A673 (cell line): ENCODE measurements at regions not wholly inside any gene's neighbourhood (a gene's known extent, or its start where the extent isn't known, plus 50 kb on each side); places are given as distances from the start of the nearest gene placed in this dataset.

Source experiments
- BruUV-seq: library from RNA; stranded (reverse); fragments of 400-500 nt; replicated peaks from 2 replicates; lab custom pipeline; 2021; lab: Mats Ljungman, UMichigan
- CTCF ChIA-PET: fragments of 300-600 bp; sonication (Branson Sonifier 250); formaldehyde crosslinking; loops from one replicate; lab custom pipeline; 2022; ENCODE audit warnings: antibody characterized with exemption; lab: Charles Lee
- POLR2A ChIA-PET: fragments of 300-600 bp; sonication (Branson Sonifier 250); formaldehyde crosslinking; loops from one replicate; lab custom pipeline; 2022; ENCODE audit warnings: antibody characterized with exemption; ENCODE audit not compliant: low non-redundant PET; lab: Charles Lee
- DNase-seq: peaks from one replicate; pipeline ENCODE4 v3.0.0-alpha.2; 2015; ENCODE audit warnings: low spot score
- H3K27ac ChIP-seq: fragments of 200-600 bp; sonication (generic); 2 replicates; pipeline ENCODE4 v1.5.1; 2016; ENCODE audit warnings: mixed run types, low read depth, mild to moderate bottlenecking, mixed read lengths, antibody characterized with exemption, low read length; ENCODE audit not compliant: poor library complexity, severe bottlenecking
- H3K27me3 ChIP-seq: fragments of 200-600 bp; sonication (generic); replicated peaks from 2 replicates; pipeline ENCODE4 v1.6.1; 2017; ENCODE audit warnings: mixed run types, low read depth, mild to moderate bottlenecking, mixed read lengths, antibody characterized with exemption, low read length; ENCODE audit not compliant: insufficient read depth, poor library complexity
- H3K36me3 ChIP-seq: fragments of 200-600 bp; sonication (generic); 2 replicates; pipeline ENCODE4 v1.6.1; 2016; ENCODE audit warnings: mixed run types, mild to moderate bottlenecking, mixed read lengths, antibody characterized with exemption, low read length; ENCODE audit not compliant: insufficient read depth, poor library complexity, severe bottlenecking
- H3K4me1 ChIP-seq: fragments of 200-600 bp; sonication (generic); 2 replicates; pipeline ENCODE4 v1.6.1; 2017; ENCODE audit warnings: mixed run types, mild to moderate bottlenecking, mixed read lengths, antibody characterized with exemption, low read length; ENCODE audit not compliant: insufficient read depth, poor library complexity, severe bottlenecking
- H3K4me3 ChIP-seq: fragments of 200-600 bp; sonication (generic); 2 replicates; pipeline ENCODE4 v1.5.1; 2016; ENCODE audit warnings: low read depth, mixed run types, mild to moderate bottlenecking, mixed read lengths, low read length; ENCODE audit not compliant: poor library complexity, severe bottlenecking
- H3K9me3 ChIP-seq: fragments of 200-600 bp; sonication (generic); 2 replicates; pipeline ENCODE4 v1.6.1; 2016; ENCODE audit warnings: mixed run types, low read depth, mild to moderate bottlenecking, mixed read lengths, antibody characterized with exemption, low read length; ENCODE audit not compliant: poor library complexity, severe bottlenecking
- EZH2 ChIP-seq: fragments of 200-600 bp; sonication (generic); IDR thresholded peaks from 2 replicates; pipeline ENCODE4 v1.6.1; 2017; ENCODE audit warnings: borderline replicate concordance, low read depth, mild to moderate bottlenecking, mixed read lengths, antibody characterized with exemption, low read length; ENCODE audit not compliant: poor library complexity, severe bottlenecking
- intact Hi-C: fragments of 100-400 bp; cut with micrococcal nuclease; formaldehyde crosslinking; loops from one replicate; pipeline ENCODE4 v1.10.0; 2022; ENCODE audit not compliant: unreplicated experiment
- TF ChIP-seq, protein P1 (sequence below): fragments of 300-800, 200-600 bp; sonication (generic); conservative IDR thresholded peaks from 2 replicates; pipeline ENCODE4 v1.5.1; 2017; ENCODE audit warnings: low read depth, mild to moderate bottlenecking, antibody characterized with exemption, low read length, moderate library complexity, mixed read lengths

DNA sequence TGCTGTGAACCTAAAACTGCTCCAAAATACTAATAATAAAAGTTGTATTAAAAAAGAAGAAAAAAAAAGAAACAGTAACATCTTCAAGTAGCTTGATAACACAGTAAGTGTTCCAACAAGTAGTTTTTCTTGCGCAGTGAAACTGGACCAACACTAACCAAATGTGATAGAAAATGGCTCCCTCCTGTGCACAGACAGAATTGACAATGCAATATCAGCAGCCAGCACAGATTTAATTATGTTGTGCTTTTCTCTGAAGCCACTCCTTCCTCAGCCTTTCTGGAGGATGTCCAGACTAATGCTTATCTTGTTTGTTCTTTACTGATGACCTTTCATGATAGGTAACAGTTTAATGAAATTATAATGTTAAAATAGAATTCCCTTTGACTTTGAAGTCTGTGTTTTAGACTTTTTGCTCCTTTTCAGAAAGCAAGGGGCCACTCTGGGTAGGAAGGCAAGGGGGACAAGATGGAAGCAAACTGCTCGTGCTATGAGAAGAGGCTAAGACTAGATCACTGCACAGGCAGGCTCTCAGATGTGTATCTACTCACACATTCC lies 147.1 kb upstream of the RPL34 start:
- ChIA-PET CTCF (no interaction called here), POLR2A (no interaction called here)
- no peaks in the 10 kb centered on the region for H3K36me3 ChIP-seq
- H3K9me3 ChIP-seq: no peaks in the 10 kb centered on the region
- no TSS peak for BruUV-seq
- H3K27me3 ChIP-seq: no peaks in the 10 kb centered on the region
- intact Hi-C loops: loop anchor here (10.0 kb wide), 1 partner anchor 318 kb away; no protein-coding TSS in a partner anchor
- no peak for TF ChIP-seq EZH2
- TF ChIP-seq, protein P1, sequence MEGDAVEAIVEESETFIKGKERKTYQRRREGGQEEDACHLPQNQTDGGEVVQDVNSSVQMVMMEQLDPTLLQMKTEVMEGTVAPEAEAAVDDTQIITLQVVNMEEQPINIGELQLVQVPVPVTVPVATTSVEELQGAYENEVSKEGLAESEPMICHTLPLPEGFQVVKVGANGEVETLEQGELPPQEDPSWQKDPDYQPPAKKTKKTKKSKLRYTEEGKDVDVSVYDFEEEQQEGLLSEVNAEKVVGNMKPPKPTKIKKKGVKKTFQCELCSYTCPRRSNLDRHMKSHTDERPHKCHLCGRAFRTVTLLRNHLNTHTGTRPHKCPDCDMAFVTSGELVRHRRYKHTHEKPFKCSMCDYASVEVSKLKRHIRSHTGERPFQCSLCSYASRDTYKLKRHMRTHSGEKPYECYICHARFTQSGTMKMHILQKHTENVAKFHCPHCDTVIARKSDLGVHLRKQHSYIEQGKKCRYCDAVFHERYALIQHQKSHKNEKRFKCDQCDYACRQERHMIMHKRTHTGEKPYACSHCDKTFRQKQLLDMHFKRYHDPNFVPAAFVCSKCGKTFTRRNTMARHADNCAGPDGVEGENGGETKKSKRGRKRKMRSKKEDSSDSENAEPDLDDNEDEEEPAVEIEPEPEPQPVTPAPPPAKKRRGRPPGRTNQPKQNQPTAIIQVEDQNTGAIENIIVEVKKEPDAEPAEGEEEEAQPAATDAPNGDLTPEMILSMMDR: no peak
- H3K4me1 ChIP-seq: no peaks in the 10 kb centered on the region
- no peak for DNase-seq
- H3K4me3 ChIP-seq: no peak overlapping the region
- H3K27ac ChIP-seq: no peak overlapping the region

DNA sequence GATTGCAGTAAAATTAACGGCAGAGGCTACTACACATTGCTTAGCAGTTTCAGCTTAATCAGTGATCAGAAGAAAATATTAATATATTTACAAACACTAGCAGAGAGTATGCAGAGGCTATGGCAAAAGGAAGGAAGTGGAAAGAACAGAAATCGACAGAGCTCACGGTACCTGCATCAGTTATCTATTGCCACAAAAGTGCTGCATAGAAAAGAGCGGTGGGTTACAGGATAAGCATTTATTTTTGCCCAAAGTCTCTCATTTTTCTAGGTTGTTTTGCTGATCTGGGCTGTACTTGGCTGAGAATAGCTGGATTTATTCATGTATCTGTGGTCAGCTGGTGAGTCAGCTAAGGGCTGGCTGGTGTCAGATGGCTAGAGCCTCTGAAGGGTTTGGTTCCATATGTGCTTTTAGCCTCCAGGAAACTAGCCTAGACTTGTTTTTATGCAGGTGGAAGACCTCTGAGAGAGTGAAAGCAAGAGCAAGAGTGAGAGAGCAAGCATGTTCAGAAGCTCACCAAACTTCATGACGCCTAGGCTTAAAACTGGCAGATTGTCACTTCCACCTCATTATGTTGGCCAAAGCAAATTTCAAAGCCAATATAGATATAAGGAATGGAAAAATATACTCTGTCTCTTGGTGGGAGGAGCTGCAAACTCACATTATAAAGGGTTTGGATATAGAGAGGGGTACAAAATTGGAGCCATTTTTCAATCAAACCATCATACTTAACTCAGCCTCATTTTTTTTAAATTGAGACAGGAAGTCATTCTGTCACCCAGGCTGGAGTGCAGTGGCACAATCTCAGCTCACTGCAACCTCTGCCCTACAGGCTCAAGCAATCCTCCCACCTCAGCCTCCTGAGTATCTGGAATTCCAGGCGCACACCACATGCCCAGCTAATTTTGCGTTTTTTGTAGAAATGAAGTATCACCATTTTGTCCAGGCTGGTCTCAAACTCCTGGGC lies 153.2 kb upstream of the RPL34 start:
- no peak overlapping the region for H3K4me3 ChIP-seq
- H3K36me3 ChIP-seq: no peaks in the 10 kb centered on the region
- TF ChIP-seq, protein P1: no peak
- no peak for TF ChIP-seq EZH2
- no peak for DNase-seq
- H3K27me3 ChIP-seq: no peaks in the 10 kb centered on the region
- no peak overlapping the region for H3K27ac ChIP-seq
- POLR2A ChIA-PET: interaction anchor here (0.6 kb wide), 1 partner anchor 39 kb away, joined by 3 read pairs; no protein-coding TSS in a partner anchor
- no TSS peak for BruUV-seq
- peaks cover 6% of the 10 kb centered on the region for H3K4me1 ChIP-seq
- intact Hi-C loops: no loop called here
- CTCF ChIA-PET: no interaction called here
- no peaks in the 10 kb centered on the region for H3K9me3 ChIP-seq

DNA sequence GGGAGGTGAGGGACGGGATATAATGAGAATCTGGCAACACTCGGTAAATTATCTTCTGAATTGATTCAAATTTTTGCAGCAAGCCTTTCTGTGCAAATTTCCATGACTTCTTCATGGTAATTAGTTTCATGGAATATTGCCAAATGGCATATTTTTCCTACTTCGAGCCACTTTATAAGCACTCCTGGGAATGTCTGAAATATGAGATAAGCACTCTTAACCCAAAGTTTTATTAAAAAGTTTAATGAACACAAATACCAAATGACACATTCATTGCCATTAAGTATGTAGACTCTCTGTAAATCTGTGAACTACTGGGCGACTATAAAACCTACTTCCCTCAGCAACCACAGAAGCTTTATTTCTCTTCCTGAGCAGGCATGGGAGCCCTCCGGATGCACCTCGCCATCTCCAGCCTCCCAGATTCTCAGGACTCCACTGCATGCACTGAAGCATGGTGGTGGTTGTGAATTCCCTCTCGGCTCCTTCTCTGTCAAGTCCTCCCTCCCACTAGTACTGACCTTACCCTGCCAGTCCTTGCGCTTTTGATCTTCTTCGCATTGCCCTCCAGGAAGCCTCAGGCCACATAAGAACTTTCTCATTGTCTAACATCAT lies 154.4 kb upstream of the RPL34 start:
- H3K27ac ChIP-seq: no peak overlapping the region
- H3K36me3 ChIP-seq: no peaks in the 10 kb centered on the region
- intact Hi-C loops: no loop called here
- H3K27me3 ChIP-seq: no peaks in the 10 kb centered on the region
- POLR2A ChIA-PET: interaction anchor here (0.6 kb wide), 1 partner anchor 14 kb away, joined by 3 read pairs; no protein-coding TSS in a partner anchor
- H3K9me3 ChIP-seq: no peaks in the 10 kb centered on the region
- no TSS peak for BruUV-seq
- H3K4me3 ChIP-seq: no peak overlapping the region
- DNase-seq: peak; percentile 35
- CTCF ChIA-PET: no interaction called here
- H3K4me1 ChIP-seq: peaks cover 6% of the 10 kb centered on the region
- TF ChIP-seq, protein P1: no peak
- TF ChIP-seq EZH2: no peak
